HepG2 (cell line): ENCODE measurements at regions not wholly inside any gene's neighbourhood (a gene's known extent, or its start where the extent isn't known, plus 50 kb on each side); places are given as distances from the start of the nearest gene placed in this dataset.

Experiments
- FOXC1 ChIP-seq: sonication (generic); formaldehyde crosslinking; IDR thresholded peaks from 2 replicates; pipeline ENCODE4 v1.8.0; 2022; ENCODE audit warnings: mild to moderate bottlenecking, missing genetic modification reagents, borderline replicate concordance
- HOXA9 ChIP-seq: sonication (generic); formaldehyde crosslinking; IDR thresholded peaks from 2 replicates; pipeline ENCODE4 v1.8.1; 2022; ENCODE audit warnings: missing genetic modification reagents, mild to moderate bottlenecking, moderate library complexity, borderline replicate concordance
- IKZF5 ChIP-seq: IDR thresholded peaks from 2 replicates; pipeline ENCODE4 v1.6.1; 2018; ENCODE audit warnings: missing genetic modification reagents, mild to moderate bottlenecking, missing compliant biosample characterization
- MLXIP ChIP-seq: sonication (generic); formaldehyde crosslinking; IDR thresholded peaks from 2 replicates; pipeline ENCODE4 v1.9.0; 2021; ENCODE audit warnings: missing genetic modification reagents, borderline replicate concordance
- NFYB ChIP-seq: sonication (generic); formaldehyde crosslinking; IDR thresholded peaks from 2 replicates; pipeline ENCODE4 v1.4.0; 2020; ENCODE audit warnings: missing genetic modification reagents
- NFYC ChIP-seq: IDR thresholded peaks from 2 replicates; pipeline ENCODE4 v1.6.1; 2016; ENCODE audit warnings: missing genetic modification reagents, missing compliant biosample characterization
- RCOR2 ChIP-seq: IDR thresholded peaks from 2 replicates; pipeline ENCODE4 v1.6.1; 2016; ENCODE audit warnings: missing biosample characterization, missing genetic modification reagents
- SIN3A ChIP-seq: IDR thresholded peaks from 2 replicates; pipeline ENCODE4 v1.6.1; 2011; ENCODE audit warnings: low read depth, mild to moderate bottlenecking, control low read depth, low read length, borderline replicate concordance
- SKIL ChIP-seq: sonication (generic); formaldehyde crosslinking; IDR thresholded peaks from 2 replicates; pipeline ENCODE4 v1.8.0; 2022; ENCODE audit warnings: missing genetic modification reagents, mild to moderate bottlenecking, moderate library complexity, borderline replicate concordance
- ZMYM3 ChIP-seq: sonication (generic); formaldehyde crosslinking; IDR thresholded peaks from 2 replicates; pipeline ENCODE4 v1.5.1; 2020; ENCODE audit warnings: mild to moderate bottlenecking, missing genetic modification reagents
- ZNF629 ChIP-seq: sonication (generic); formaldehyde crosslinking; conservative IDR thresholded peaks from 2 replicates; pipeline ENCODE4 v1.5.0; 2020; ENCODE audit warnings: missing genetic modification reagents
- TF ChIP-seq, protein P1 (sequence below): sonication (generic); formaldehyde crosslinking; IDR thresholded peaks from 2 replicates; pipeline ENCODE4 v1.5.0; 2020; ENCODE audit warnings: missing genetic modification reagents

DNA sequence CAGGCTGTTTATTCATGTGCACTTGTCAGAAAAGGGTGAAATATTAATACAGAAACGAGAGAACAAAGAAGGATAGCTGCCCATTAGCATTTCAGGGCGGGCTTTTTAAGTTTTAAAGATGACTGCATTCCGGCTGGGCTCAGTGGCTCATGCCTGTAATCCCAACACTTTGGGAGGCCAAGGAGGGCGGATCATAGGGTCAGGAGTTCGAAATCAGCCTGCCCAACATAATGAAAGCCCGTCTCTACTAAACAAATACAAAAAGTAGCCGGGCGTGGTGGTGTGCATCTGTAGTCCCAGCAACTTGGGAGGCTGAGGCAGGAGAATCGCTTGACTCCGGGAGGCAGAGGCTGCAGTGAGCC lies 130.5 kb downstream of the HFE start (continued):
- TF ChIP-seq ZMYM3 (peak; percentile 63; the same call in 1 of the 2 replicates), IKZF5 (CRISPR knock-in tag) (0 out of 2 replicates have a peak, but pooled peaks have one; percentile 25), SIN3A (peak; percentile 60; the same call in 1 of the 2 replicates), RCOR2 (CRISPR knock-in tag) (0 out of 2 replicates have a peak, but pooled peaks have one; percentile 16), NFYC (CRISPR knock-in tag) (peak; percentile 64), ZNF629 (peak; percentile 84), SKIL (CRISPR knock-in tag) (no peak), FOXC1 (CRISPR knock-in tag) (0 out of 2 replicates have a peak, but pooled peaks have one; percentile 19), NFYB (CRISPR knock-in tag) (peak; percentile 64), MLXIP (CRISPR knock-in tag) (no peak), HOXA9 (CRISPR knock-in tag) (no peak)
- TF ChIP-seq, protein P1, sequence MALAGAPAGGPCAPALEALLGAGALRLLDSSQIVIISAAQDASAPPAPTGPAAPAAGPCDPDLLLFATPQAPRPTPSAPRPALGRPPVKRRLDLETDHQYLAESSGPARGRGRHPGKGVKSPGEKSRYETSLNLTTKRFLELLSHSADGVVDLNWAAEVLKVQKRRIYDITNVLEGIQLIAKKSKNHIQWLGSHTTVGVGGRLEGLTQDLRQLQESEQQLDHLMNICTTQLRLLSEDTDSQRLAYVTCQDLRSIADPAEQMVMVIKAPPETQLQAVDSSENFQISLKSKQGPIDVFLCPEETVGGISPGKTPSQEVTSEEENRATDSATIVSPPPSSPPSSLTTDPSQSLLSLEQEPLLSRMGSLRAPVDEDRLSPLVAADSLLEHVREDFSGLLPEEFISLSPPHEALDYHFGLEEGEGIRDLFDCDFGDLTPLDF (CRISPR knock-in tag) = no peak; the same call in 1 of the 2 replicates
